Lung (tissue), 11 donors: ENCODE measurements at regions not wholly inside any gene's neighbourhood (a gene's known extent, or its start where the extent isn't known, plus 50 kb on each side); places are given as distances from the start of the nearest gene placed in this dataset.
"Not testable (repeated sequence)": the region's sequence is repeated elsewhere in the genome, so short reads cannot be mapped to it uniquely, and the experiment has no call there.

Experiments used
- ATAC-seq: fragments of 200-7000 bp; cut with Tn5 transposase; one replicate; pipeline ENCODE4 v1.9.1; 2020; ENCODE audit warnings: moderate number of reproducible peaks; ENCODE audit not compliant: insufficient read depth, low FRiP score
- DNase-seq, 3 donors: peaks; one replicate each; pipeline ENCODE4 v3.0.0-alpha.2; 2013 to 2017
- H3K27ac ChIP-seq, 2 donors: one replicate each; pipeline ENCODE4 v1.5.1; 2013; ENCODE audit warnings: mild to moderate bottlenecking in 2 of 2, moderate library complexity in 2 of 2, control low read depth in 1 of 2, inconsistent platforms in 1 of 2, low read depth in 1 of 2, low read length in 1 of 2
- H3K27me3 ChIP-seq, 3 donors: one replicate each; pipeline ENCODE4 v1.5.1; 2013; ENCODE audit warnings: low read length in 2 of 3; ENCODE audit not compliant: control insufficient read depth in 3 of 3, insufficient read depth in 3 of 3
- H3K36me3 ChIP-seq, 4 donors: one replicate each; pipeline ENCODE4 v1.5.1; 2013; ENCODE audit warnings: low read length in 4 of 4, mild to moderate bottlenecking in 1 of 4, moderate library complexity in 1 of 4; ENCODE audit not compliant: control insufficient read depth in 4 of 4, insufficient read depth in 4 of 4
- H3K4me1 ChIP-seq, 5 donors: one replicate each; pipeline ENCODE4 v1.5.1; 2013; ENCODE audit warnings: low read length in 5 of 5, mild to moderate bottlenecking in 2 of 5, moderate library complexity in 1 of 5; ENCODE audit not compliant: control insufficient read depth in 5 of 5, insufficient read depth in 5 of 5
- H3K4me3 ChIP-seq: one replicate; pipeline ENCODE4 v1.5.1; 2013; ENCODE audit warnings: mild to moderate bottlenecking, control low read depth, moderate library complexity
- H3K9ac ChIP-seq, 2 donors: one replicate each; pipeline ENCODE4 v1.5.1; 2013; ENCODE audit warnings: low read length in 2 of 2, control low read depth in 1 of 2; ENCODE audit not compliant: insufficient read depth in 1 of 2
- H3K9me3 ChIP-seq, 4 donors: one replicate each; pipeline ENCODE4 v1.5.1; 2013; ENCODE audit warnings: low read length in 3 of 4, mild to moderate bottlenecking in 1 of 4, moderate library complexity in 1 of 4; ENCODE audit not compliant: control insufficient read depth in 4 of 4, insufficient read depth in 3 of 4
- WGBS, 2 donors: extraction: QIAGEN DNeasy Blood & Tissue Kit; methylation state at CpG; one replicate each; pipeline ENCODE4 v1.1.7; 2013; 5-methylcytosine and 5-hydroxymethylcytosine counted together
- TF ChIP-seq, protein P1 (sequence below): IDR thresholded peaks from 2 replicates; pipeline ENCODE4 v1.5.1; 2012; ENCODE audit warnings: mild to moderate bottlenecking; ENCODE audit errors: control extremely low read depth, extremely low read depth
- donor health status: control.
- donor health status: control.
- donor health status: Bipolar disorder and iron deficiency.
- donor health status: healthy.
- donor health status: DM: yes; HTN: yes; CAD: no.

- WGBS, 2 donors, result 80% methylated on average over 9 of the region's 9 CpGs
- H3K9ac ChIP-seq, result no peak overlapping the region
- no peaks in the 10 kb centered on the region for H3K27me3 ChIP-seq
- ATAC-seq, result peak; percentile 38
- H3K27ac ChIP-seq, result no peak overlapping the region
- TF ChIP-seq, protein P1, sequence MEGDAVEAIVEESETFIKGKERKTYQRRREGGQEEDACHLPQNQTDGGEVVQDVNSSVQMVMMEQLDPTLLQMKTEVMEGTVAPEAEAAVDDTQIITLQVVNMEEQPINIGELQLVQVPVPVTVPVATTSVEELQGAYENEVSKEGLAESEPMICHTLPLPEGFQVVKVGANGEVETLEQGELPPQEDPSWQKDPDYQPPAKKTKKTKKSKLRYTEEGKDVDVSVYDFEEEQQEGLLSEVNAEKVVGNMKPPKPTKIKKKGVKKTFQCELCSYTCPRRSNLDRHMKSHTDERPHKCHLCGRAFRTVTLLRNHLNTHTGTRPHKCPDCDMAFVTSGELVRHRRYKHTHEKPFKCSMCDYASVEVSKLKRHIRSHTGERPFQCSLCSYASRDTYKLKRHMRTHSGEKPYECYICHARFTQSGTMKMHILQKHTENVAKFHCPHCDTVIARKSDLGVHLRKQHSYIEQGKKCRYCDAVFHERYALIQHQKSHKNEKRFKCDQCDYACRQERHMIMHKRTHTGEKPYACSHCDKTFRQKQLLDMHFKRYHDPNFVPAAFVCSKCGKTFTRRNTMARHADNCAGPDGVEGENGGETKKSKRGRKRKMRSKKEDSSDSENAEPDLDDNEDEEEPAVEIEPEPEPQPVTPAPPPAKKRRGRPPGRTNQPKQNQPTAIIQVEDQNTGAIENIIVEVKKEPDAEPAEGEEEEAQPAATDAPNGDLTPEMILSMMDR, result no peak
- no peak for DNase-seq
- H3K4me3 ChIP-seq, result no peak overlapping the region
- H3K36me3 ChIP-seq, result no peaks in the 10 kb centered on the region
- H3K9me3 ChIP-seq, result no peaks in the 10 kb centered on the region
- H3K4me1 ChIP-seq, result peaks cover 0 to 3% (median 0%) of the 10 kb centered on the region in 5 donors
Observed at GRCh38 chr12:75658901-75659823, 147.8 kb upstream of the KRR1 start.

DNA sequence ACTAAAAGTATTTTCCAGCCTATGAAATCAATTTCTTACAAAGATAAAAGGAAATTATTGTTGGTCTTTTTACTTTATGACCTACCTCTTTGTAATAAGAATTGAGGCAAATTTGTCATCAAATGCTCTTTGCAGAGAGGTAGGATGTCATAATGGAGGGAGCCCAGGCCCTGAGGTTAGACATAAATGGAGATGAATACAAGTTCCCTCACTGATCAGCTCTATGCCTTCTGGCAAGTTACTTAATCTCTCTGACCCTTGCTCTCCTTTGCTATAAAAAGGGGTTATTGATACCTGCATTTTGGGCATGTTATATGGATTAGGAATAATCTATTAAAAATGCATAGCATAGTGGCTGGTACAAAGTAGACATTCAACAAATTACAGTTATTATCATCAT is 146.9 kb upstream of the KRR1 start:
- peaks cover 0 to 4% (median 0%) of the 10 kb centered on the region in 5 donors for H3K4me1 ChIP-seq
- TF ChIP-seq, protein P1, result no peak
- H3K36me3 ChIP-seq, result no peaks in the 10 kb centered on the region
- H3K27me3 ChIP-seq, result no peaks in the 10 kb centered on the region
- H3K9me3 ChIP-seq, result no peaks in the 10 kb centered on the region
- no peak overlapping the region for H3K9ac ChIP-seq
- ATAC-seq (no peak), DNase-seq (no peak)
- H3K4me3 ChIP-seq, result no peak overlapping the region
- H3K27ac ChIP-seq, result no peak overlapping the region

GRCh38 chr12:75657831-75658230 is 146.4 kb upstream of the KRR1 start:
- no peak overlapping the region for H3K4me3 ChIP-seq
- H3K9ac ChIP-seq, result no peak overlapping the region
- no peaks in the 10 kb centered on the region for H3K9me3 ChIP-seq
- 83% methylated on average over 2 of the region's 2 CpGs for WGBS, 2 donors
- TF ChIP-seq, protein P1, result no peak
- H3K27me3 ChIP-seq, result no peaks in the 10 kb centered on the region
- H3K27ac ChIP-seq, result no peak overlapping the region
- ATAC-seq (no peak), DNase-seq (no peak)
- no peaks in the 10 kb centered on the region for H3K36me3 ChIP-seq
- H3K4me1 ChIP-seq, result peaks cover 0 to 4% (median 0%) of the 10 kb centered on the region in 5 donors

DNA sequence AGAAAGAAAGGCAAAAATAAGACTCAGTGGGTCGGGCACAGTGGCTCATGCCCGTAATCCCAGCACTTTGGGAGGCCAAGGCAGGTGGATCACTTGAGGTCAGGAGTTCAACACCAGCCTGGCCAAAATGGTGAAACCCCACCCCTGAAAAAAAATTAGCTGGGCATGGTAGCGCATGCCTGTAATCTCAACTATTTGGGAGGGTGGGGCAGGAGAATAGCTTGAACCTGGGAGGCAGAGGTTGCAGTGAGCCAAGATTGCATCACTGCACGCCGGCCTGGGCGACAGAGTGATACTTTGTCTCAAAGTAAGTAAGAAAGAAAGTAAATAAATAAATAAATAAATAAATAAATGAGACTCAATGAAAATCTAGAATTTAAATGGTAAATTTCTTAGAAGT is 145.9 kb upstream of the KRR1 start:
- H3K4me3 ChIP-seq, ATAC-seq, H3K4me1 ChIP-seq, H3K9me3 ChIP-seq, DNase-seq, H3K27ac ChIP-seq, H3K9ac ChIP-seq, H3K27me3 ChIP-seq, H3K36me3 ChIP-seq: not testable (repeated sequence)
- WGBS, 2 donors, result 92 to 95% methylated on average over 6 of the region's 6 CpGs
